ENCODE measurements at regions not wholly inside any gene's neighbourhood (a gene's known extent, or its start where the extent isn't known, plus 50 kb on each side); places are given as distances from the start of the nearest gene placed in this dataset.
A peak's percentile ranks its signal among the peaks of the same experiment; 100 is the strongest.

- Histone ChIP-seq H3K27me3 (ENCODE audit: insufficient read depth, low read length) (no peaks in the 10 kb centered on the region), H3K36me3 (ENCODE audit: insufficient read depth, low read length) (no peaks in the 10 kb centered on the region), H3K4me3 (ENCODE audit: insufficient read depth, low read depth, low read length) (no peak overlapping the region), H2AFZ (ENCODE audit: low read depth, low read length) (no peak overlapping the region), H3K4me2 (ENCODE audit: low read length) (no peak overlapping the region), H3K27ac (ENCODE audit: low read depth, low read length) (no peak overlapping the region), H4K20me1 (ENCODE audit: insufficient read depth, low read length) (no peaks in the 10 kb centered on the region), H3K79me2 (ENCODE audit: insufficient read depth, low read length) (no peaks in the 10 kb centered on the region), H3K9me3 (ENCODE audit: insufficient read depth, low read depth, low read length) (no peaks in the 10 kb centered on the region), H3K4me1 (ENCODE audit: insufficient read depth, low read length) (no peaks in the 10 kb centered on the region), H3K9ac (ENCODE audit: low read length) (no peak overlapping the region)
- H3K4me3 Mint-ChIP-seq (ENCODE audit: unreplicated experiment) = no peak overlapping the region
- H3K27me3 Mint-ChIP-seq (ENCODE audit: low read depth, unreplicated experiment) = peaks cover 18% of the 10 kb centered on the region
- no peak overlapping the region for H3K27ac Mint-ChIP-seq (ENCODE audit: unreplicated experiment)
- H3K36me3 Mint-ChIP-seq (ENCODE audit: low read depth, unreplicated experiment) = no peaks in the 10 kb centered on the region
- TF ChIP-seq EZH2 (IDR thresholded peaks at IDR 0.05; ENCODE audit: insufficient read depth, low read length) = no peak
- no peak for TF ChIP-seq CTCF (IDR thresholded peaks at IDR 0.05; ENCODE audit: insufficient read depth, low read depth, low read length)
- H3K9me3 Mint-ChIP-seq (ENCODE audit: unreplicated experiment) = no peaks in the 10 kb centered on the region
- no peak for DNase-seq (ENCODE audit: low read depth)
- no peaks in the 10 kb centered on the region for H3K4me1 Mint-ChIP-seq (ENCODE audit: low read depth, unreplicated experiment)
- FAIRE-seq = no peak
Measured at GRCh38 chr6:14983599-14984518, 262.0 kb upstream of the JARID2 start.

GRCh38 chr6:14984519-14984853 is 261.4 kb upstream of the JARID2 start:
- no peaks in the 10 kb centered on the region for H3K4me1 Mint-ChIP-seq (ENCODE audit: low read depth, unreplicated experiment)
- Histone ChIP-seq H4K20me1 (ENCODE audit: insufficient read depth, low read length) (no peaks in the 10 kb centered on the region), H3K9ac (ENCODE audit: low read length) (no peak overlapping the region), H3K79me2 (ENCODE audit: insufficient read depth, low read length) (no peaks in the 10 kb centered on the region), H3K36me3 (ENCODE audit: insufficient read depth, low read length) (no peaks in the 10 kb centered on the region), H3K4me2 (ENCODE audit: low read length) (no peak overlapping the region), H3K27me3 (ENCODE audit: insufficient read depth, low read length) (no peaks in the 10 kb centered on the region), H3K27ac (ENCODE audit: low read depth, low read length) (no peak overlapping the region), H3K4me3 (ENCODE audit: insufficient read depth, low read depth, low read length) (no peak overlapping the region), H2AFZ (ENCODE audit: low read depth, low read length) (peak overlapping the region; percentile 13), H3K4me1 (ENCODE audit: insufficient read depth, low read length) (no peaks in the 10 kb centered on the region), H3K9me3 (ENCODE audit: insufficient read depth, low read depth, low read length) (no peaks in the 10 kb centered on the region)
- DNase-seq (ENCODE audit: low read depth) = no peak
- H3K27me3 Mint-ChIP-seq (ENCODE audit: low read depth, unreplicated experiment) = peaks cover 18% of the 10 kb centered on the region
- no peak overlapping the region for H3K4me3 Mint-ChIP-seq (ENCODE audit: unreplicated experiment)
- no peak overlapping the region for H3K27ac Mint-ChIP-seq (ENCODE audit: unreplicated experiment)
- FAIRE-seq = no peak
- TF ChIP-seq CTCF (IDR thresholded peaks at IDR 0.05; ENCODE audit: insufficient read depth, low read depth, low read length) = no peak
- TF ChIP-seq EZH2 (IDR thresholded peaks at IDR 0.05; ENCODE audit: insufficient read depth, low read length) = no peak
- H3K36me3 Mint-ChIP-seq (ENCODE audit: low read depth, unreplicated experiment) = no peaks in the 10 kb centered on the region
- H3K9me3 Mint-ChIP-seq (ENCODE audit: unreplicated experiment) = no peaks in the 10 kb centered on the region

- no peaks in the 10 kb centered on the region for H3K36me3 Mint-ChIP-seq (ENCODE audit: low read depth, unreplicated experiment)
- no peak overlapping the region for H3K4me3 ChIP-seq (ENCODE audit: insufficient read depth, low read depth, low read length)
- H3K27ac Mint-ChIP-seq (ENCODE audit: unreplicated experiment) = no peak overlapping the region
- TF ChIP-seq EZH2 (IDR thresholded peaks at IDR 0.05; ENCODE audit: insufficient read depth, low read length) (no peak), CTCF (IDR thresholded peaks at IDR 0.05; ENCODE audit: insufficient read depth, low read depth, low read length) (no peak)
- H4K20me1 ChIP-seq (ENCODE audit: insufficient read depth, low read length) = no peaks in the 10 kb centered on the region
- H3K9me3 ChIP-seq (ENCODE audit: insufficient read depth, low read depth, low read length) = no peaks in the 10 kb centered on the region
- no peak overlapping the region for H2AFZ ChIP-seq (ENCODE audit: low read depth, low read length)
- FAIRE-seq = no peak
- H3K27me3 ChIP-seq (ENCODE audit: insufficient read depth, low read length) = no peaks in the 10 kb centered on the region
- H3K9me3 Mint-ChIP-seq (ENCODE audit: unreplicated experiment) = no peaks in the 10 kb centered on the region
- H3K4me1 ChIP-seq (ENCODE audit: insufficient read depth, low read length) = no peaks in the 10 kb centered on the region
- no peak overlapping the region for H3K4me3 Mint-ChIP-seq (ENCODE audit: unreplicated experiment)
- H3K4me1 Mint-ChIP-seq (ENCODE audit: low read depth, unreplicated experiment) = no peaks in the 10 kb centered on the region
- H3K27ac ChIP-seq (ENCODE audit: low read depth, low read length) = no peak overlapping the region
- no peak overlapping the region for H3K4me2 ChIP-seq (ENCODE audit: low read length)
- peaks cover 18% of the 10 kb centered on the region for H3K27me3 Mint-ChIP-seq (ENCODE audit: low read depth, unreplicated experiment)
- no peaks in the 10 kb centered on the region for H3K79me2 ChIP-seq (ENCODE audit: insufficient read depth, low read length)
- no peaks in the 10 kb centered on the region for H3K36me3 ChIP-seq (ENCODE audit: insufficient read depth, low read length)
- no peak for DNase-seq (ENCODE audit: low read depth)
- H3K9ac ChIP-seq (ENCODE audit: low read length) = no peak overlapping the region
Measured at GRCh38 chr6:14985366-14985765, 260.5 kb upstream of the JARID2 start.
